HTR-8/SVneo (cell line): ENCODE measurements at regions not wholly inside any gene's neighbourhood (a gene's known extent, or its start where the extent isn't known, plus 50 kb on each side); places are given as distances from the start of the nearest gene placed in this dataset.
"Not testable (repeated sequence)": the region's sequence is repeated elsewhere in the genome, so short reads cannot be mapped to it uniquely, and the experiment has no call there.

Experiments used
- DNase-seq: peaks from one replicate; pipeline ENCODE4 v3.0.0; 2011; ENCODE audit warnings: low spot score, mixed read lengths; ENCODE audit not compliant: insufficient read length
- FAIRE-seq: peaks from 2 replicates; lab custom pipeline; 2011; peaks lifted over from hg19 to GRCh38; lab: Jason Lieb, UNC

DNA sequence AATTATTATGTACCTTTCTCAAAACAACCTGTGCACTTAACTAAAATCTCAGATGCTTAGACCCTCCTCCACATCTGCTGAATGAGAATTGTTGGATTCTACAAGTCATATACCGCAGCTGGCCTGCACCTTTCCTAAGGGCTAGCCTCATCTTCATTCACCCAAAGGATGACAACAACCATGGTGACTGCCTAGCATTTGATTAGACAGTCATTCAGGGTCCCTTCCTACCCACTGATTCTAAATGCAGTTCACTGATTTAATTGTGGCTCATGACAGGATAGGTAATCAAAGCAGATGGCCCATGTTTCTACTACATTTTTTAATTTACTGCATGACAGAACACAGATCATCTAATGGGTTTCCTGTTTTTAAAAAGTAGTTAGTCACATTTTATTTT lies 551.9 kb upstream of the SLC10A2 start:
- DNase-seq (no peak), FAIRE-seq (no peak)

DNA sequence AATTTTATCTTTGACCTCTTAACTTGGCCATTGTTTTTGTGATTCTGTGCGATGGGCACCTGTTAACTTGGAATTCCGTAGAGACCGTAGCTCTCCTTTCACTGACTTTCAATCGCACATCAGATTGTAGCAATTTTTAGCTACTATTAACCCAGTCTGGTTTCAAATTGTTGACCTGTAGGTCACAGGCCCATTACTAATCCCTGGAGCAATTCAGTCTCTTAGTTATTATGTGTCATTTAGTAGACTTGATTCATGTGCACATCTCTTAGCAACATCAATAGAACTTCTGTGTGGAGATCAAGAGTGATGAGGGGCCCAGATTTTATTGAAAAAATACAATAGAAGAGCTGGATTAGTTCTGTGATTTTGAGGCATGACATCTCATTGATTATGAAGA lies 549.6 kb upstream of the SLC10A2 start:
- DNase-seq (no peak), FAIRE-seq (no peak)

DNA sequence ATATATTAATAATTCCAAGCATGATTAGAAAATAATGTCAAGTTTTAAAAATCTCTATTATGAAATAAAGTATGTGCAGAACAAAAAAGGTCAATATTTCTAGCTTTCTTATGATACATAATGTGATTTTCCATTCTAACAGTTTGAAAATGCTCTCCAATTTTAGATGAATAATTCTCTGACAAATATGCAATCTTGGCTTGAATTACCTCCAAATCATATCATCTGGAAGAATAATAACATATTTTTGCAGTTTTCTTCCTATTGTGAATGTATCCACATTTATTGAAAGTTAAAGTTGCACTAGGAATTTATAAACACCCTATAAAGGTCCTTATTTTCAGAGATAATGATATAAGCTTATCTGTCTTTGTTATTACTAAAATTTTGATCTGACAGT lies 548.5 kb upstream of the SLC10A2 start:
- DNase-seq (no peak), FAIRE-seq (no peak)

DNA sequence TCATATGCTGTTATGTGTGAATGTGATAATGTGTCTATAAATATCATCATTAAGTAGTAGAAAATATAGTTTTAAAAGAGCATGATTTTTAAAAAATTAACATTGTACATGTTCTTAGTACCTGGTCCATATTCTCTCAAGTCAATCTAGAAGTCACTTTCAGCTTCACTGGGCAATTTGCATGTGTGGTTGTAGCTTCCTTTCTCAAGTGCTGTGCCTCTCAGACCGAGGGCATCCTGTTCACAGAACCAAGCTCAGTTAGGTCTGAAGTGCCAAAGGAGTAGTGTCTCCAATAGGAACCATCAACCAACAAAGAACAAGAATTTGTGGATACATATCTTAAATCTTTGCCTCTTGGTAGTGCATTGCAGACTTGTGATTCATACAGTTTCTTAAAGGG lies 541.8 kb upstream of the SLC10A2 start:
- DNase-seq (no peak), FAIRE-seq (no peak)

DNA sequence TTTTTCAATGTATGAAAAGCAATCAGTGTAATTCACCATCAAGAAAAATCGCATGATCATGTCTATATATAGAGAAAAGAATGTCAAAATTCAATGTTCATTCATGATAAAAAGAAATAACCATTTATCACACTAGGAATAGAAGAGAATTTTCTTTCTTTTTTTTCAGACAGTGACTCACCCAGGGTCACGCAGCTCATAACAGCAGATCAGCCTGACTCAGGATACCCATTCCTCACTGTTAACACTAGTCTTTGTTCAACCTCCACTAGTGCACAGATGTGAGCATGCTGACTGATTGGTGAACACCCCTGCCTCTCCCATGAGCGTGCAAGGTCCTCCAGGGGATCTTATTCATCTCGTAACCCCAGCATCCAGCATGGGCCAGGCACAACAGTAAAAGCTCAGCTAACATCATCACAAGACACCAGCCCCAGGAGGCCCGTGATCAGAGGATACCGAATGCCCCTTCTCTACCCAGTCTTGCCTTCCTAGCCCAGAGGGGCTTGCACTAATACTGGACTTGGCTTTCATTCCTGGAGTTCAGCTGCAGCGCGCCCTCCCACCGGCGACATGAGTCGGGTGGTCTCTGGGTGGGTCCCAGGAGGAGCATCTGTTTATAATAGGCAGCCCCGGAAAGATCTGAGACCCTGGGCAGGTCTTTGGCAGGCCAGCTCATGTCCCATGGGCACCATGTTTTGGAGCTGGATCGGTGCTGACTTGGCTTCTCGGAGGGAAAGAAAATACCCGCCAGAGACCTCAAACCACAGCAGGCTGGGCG lies 539.5 kb upstream of the SLC10A2 start:
- FAIRE-seq (no peak), DNase-seq (no peak)

DNA sequence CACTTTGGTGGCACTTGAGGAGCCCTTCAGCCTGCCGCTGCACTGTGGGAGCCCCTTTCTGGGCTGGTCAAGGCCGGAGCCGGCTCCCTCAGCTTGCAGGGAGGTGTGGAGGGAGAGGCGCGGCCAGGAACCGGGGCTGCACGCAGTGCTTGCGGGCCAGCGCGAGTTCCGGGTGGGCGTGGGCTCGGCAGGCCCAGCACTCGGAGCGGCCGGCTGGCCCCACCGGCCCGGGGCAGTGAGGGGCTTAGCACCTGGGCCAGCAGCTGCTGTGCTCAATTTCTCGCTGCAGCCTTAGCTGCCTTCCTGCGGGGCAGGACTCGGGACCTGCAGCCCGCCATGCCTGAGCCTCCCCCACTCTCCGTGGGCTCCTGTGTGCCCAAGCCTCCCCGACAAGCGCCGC lies 533.7 kb upstream of the SLC10A2 start:
- not testable (repeated sequence) for FAIRE-seq, DNase-seq

DNA sequence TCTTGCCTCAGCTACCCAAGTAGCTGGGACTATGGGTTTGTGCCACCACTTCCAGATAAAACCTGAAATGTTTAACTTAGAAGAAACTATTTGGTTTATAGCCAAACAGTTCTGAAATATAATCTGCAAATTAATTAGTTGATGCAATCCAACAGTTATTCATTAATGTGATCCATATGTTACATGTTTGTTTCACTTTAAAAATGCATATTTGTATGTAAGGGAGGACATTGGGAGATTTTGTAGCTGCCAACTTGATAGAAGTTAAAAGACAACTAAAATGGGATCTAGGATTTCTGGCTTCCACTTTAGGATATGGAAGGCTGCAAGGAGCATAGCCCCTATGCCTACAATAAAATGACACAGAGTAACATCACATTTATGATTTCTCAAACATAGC lies 532.5 kb upstream of the SLC10A2 start:
- no peak for FAIRE-seq
- DNase-seq, result no peak

DNA sequence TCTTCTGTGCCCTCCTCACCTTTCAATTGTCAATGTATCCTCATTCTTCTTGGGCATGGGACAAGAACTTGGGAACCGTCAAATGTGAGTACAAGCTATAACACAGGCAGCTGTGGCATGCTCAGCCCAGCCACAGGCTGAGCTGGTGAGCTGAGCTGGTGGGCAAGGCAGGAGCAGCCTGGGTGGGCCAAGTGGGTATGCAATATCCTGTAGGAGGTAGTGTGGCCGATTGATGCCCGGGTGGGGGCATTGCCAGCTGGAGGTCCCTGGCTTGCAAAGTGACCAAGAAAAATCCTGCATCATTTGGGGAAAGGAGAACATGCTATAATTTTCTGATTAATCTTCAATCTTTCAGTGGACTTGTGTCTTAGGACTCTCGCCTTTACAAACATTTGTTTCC lies 507.2 kb upstream of the SLC10A2 start:
- no peak for FAIRE-seq
- DNase-seq, result no peak

DNA sequence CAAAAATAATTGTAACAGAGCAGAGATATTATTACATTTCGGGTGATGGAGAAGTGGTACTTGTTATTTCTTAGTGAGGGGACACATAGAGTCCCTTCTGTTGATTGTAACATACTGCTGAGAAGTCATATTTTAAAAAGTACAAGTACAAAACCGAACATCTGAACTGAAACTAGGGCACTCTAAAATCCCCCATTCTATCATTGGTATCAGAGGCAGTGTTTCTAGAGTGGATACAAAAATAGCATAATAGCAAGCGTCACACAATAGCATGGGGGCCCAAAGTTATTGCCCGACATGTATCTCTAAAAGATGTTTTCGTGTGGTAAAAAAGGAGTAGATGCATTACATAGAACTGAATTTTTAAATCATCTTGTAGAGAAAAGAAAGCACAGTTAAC lies 502.1 kb upstream of the SLC10A2 start:
- DNase-seq (no peak), FAIRE-seq (no peak)

DNA sequence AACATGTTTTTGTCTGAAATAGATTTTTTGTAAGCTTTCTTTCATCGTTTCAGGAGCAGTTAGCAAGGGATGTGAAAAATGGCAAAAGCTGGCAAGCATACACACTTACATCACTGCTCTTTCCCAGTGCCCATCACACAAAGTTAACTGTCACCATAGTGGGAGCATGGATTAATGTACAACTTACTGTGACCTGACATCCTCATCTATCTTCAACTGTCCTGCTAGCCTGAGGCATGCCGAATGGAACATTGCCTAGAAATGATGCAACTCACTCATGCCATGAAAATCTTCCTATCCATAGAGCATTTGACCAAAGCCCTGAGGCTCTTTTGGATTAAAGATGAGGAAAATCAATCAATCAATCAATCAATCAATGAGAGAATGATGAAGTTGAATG lies 491.7 kb upstream of the SLC10A2 start:
- FAIRE-seq, result no peak
- no peak for DNase-seq

DNA sequence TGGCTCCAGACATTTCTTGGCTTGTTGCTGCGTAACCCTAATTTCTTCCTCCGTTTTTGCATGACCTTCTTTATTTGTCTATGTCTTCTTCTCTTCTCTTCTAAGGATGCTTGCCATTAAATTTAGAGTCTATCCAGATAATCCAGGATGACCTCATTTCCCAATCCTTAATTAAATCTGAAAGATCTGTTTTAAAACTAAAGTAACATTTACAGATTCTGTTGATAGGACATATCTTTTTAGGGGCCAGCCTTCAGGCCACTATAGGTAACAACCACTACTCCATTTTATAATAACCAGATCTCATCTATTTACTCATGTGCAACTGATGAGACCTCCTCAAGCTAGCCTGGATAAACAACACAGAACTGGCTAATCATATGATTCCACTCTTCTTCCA lies 490.5 kb upstream of the SLC10A2 start:
- FAIRE-seq, result no peak
- DNase-seq, result no peak

DNA sequence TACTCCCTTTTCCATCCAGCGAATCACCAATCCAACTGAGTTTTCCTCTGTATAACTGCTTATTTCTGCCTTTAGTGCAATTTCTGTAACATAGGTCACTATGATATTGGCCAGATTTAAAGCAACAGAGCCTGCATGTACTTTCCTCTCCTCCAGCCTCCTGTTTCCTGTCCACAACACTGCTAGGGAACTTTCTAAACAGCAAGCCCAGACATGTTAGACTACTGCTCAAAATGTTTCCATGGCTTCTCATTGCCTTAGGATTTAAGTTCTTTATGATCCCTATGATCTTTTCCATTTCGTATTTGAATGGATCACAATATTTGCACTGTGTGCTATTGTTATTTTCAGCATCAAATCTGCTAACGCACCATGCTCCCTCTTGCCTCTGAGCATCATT lies 481.7 kb upstream of the SLC10A2 start:
- DNase-seq, result no peak
- no peak for FAIRE-seq

DNA sequence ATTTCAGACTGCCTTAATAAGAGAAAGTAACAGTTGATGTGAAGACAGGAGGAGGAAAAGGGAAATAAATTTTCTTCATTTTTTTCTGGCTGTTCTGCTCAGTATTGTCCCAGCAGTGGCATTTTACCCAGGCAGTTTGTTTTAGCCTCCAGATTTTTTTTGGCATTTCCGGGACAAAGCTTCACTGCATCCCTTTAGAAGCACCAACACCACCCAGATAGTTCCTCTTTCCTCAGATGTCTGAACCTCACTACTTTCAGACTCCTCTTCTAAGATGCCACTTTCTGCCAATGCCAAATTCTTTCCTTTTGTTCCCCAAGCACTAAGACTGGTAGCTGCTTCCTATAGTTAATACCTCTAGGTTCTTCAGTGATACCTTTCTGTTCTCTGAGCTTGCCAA lies 480.1 kb upstream of the SLC10A2 start:
- DNase-seq, result no peak
- no peak for FAIRE-seq

DNA sequence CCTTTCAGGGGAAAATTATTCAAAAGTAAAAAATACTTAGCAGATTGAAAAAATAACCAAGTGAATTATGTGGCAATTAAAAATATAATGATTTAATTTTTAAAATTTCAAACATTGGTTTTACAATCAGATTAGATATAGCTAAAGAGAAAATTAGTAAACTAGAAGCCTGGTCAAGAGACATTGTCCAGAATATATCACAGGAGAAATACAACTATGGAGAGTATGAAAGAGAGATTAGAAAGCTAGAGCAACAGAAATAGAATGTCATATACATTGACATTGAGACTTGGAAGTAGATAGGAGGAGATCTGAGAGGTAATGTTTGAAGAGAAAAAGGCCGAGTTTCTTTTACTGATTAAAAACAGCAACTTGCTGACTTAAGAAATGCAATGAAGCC lies 476.4 kb upstream of the SLC10A2 start:
- FAIRE-seq, result no peak
- DNase-seq, result no peak

DNA sequence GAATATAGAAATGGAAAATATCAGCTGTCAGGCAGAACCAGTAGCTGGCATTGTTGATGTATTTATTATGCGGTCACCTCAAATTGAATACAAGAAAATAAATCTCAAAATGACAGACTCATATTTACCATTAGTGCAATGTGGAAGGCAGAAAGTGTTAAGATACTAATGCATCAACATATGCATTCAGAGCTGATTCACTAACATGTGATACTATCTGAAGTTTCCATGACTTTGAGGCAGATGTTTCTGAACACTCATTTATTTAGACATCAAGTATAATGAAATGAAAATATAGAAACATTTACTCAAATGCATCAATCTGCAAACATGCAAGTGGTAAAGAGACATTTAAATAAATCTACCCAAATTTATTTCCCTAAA lies 474.2 kb upstream of the SLC10A2 start:
- DNase-seq (no peak), FAIRE-seq (no peak)

DNA sequence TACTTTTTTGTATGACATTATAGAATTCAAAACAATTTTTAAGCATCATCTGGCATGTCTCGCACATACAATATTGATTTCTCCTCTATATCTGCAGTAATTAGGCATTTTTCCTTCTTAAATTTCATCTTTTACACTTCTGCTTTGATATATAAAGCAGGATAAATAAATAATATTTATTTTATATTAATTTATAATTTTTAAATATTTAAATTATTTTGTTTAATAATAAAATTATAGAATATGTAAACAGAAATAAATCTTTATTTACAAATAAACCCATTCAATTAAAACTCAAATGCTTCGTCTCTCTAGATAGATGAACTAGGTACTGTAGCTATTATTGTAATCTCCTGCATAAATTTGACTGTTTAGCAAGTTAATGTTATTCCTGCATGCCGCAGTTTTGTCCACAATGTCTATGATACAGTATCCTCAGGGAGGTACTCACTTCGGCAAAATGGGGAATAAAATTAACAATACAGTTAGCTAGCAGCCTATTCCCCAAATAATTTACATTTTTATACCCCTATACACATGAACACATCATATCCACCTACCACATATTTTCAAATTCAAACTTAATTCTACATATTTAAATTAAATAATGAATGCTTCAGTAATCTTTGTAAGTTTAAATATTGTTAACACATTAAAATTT lies 473.6 kb upstream of the SLC10A2 start:
- FAIRE-seq (no peak), DNase-seq (no peak)

DNA sequence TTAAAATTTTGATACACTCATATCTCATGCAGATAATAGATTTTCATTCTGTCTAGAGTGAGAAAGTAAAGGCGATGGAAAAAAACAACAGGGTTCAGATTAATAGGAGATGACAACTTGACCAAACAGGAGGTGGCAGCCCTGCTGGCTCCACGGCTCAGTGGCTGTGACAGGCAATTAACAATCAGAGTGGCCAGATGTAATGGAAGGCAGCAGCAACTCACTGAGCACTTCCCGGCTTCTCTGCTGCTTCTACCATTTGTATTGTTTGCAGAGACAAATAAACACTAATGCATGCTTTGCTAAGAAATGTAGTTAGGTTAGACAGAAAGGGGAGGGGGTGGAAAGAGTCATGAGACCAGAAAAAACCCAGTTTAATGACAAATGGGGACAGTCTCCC lies 473.0 kb upstream of the SLC10A2 start:
- DNase-seq, result no peak
- FAIRE-seq, result no peak

DNA sequence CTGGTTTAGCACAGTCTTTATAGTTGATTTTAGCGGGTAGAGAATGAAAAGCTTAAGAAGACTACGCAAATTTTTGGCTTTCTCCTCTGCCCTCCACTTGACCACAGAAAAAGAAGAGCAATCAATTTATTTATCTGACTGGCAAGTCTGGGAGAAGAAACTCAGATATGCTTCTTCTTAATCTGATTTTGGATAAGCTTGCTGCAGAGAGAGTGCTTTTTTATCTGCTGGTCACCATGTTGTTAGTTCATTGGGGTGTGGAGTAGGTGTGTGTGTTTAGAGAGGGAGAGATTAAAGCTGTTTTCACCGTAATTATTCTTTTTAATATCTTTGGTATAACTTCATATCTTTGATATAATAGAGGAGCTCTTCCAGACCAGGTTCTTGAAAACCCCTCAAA lies 471.4 kb upstream of the SLC10A2 start:
- FAIRE-seq (no peak), DNase-seq (no peak)

DNA sequence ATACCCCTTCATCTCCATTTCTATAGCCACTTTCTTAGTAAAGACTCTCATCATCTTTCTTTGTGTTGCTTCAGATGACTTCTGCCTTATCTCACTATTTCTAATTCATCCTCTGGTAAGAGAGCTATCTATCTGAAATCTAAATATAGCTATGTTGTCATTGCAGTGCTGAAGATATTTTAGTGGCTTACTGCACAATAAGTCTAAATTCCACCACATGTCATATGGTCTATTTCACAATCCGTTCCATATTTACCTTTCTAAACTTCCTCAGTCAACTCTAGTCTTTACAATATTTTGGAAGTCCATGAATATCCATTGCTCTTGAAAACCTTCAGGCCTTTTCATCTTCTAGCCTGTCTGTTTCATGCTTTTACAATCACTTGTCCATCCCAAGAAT lies 465.1 kb upstream of the SLC10A2 start:
- no peak for DNase-seq
- FAIRE-seq, result no peak

DNA sequence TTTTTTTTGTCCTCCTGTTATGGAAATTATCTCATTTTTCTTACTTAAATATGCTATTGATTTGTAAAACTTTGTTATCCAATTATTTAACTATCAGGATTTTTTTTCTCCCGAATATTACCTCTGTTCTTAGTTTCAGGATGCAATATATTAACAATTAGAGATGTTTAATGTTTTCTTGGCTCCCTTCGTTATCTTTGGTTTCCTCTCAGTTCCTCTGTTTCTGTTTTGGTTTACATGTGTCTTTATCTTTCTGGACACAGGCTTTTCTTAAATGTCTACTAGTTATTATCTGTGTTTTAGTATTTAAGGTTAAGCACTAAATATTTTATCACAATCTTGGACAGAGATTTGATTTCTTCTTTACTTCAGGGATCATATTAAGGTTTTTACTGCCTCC lies 462.2 kb upstream of the SLC10A2 start:
- FAIRE-seq, result no peak
- no peak for DNase-seq

DNA sequence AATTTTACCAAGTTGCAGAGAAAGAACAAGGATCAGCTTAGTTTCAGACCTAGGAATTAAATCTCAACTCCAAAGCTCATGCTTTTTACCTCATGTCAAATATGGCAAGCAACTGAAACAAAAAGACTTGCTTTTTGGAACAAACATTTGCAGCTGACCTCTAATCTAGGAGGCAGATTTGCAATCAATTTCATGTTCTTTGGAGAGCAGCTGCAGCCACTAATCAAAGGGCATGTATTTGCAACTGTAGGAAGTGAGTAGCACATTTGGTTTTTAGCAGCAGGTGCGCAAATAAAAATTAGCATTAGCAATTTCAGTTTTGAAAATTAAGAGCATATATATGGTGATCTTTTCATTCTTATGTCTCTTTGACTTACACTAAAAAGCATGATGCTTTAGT lies 459.3 kb upstream of the SLC10A2 start:
- FAIRE-seq, result no peak

DNA sequence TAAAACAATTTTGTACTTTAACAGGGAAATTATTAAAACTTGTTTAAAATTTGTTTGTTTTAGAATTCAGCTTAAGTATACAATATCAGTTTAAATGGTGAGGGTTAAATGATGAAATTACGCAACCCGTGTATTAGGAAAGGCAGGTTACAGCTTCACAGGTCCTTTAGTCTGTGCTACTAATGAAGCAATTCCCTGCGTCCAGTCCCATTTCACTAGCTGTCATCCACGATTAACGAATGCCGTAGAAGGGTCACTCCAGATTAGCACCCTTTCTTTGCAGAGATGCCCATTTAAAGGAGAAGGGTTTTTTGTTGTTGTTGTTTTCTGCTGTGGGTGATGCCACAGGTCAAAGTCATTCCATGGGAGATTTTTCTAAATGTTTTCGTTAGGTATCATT lies 457.6 kb upstream of the SLC10A2 start:
- FAIRE-seq (no peak), DNase-seq (no peak)

More for the DNA sequence above, 459.3 kb upstream of the SLC10A2 start:
- DNase-seq, result no peak
